ENCODE measurements at regions not wholly inside any gene's neighbourhood (a gene's known extent, or its start where the extent isn't known, plus 50 kb on each side); places are given as distances from the start of the nearest gene placed in this dataset.
A peak's percentile ranks its signal among the peaks of the same experiment; 100 is the strongest.
"Not testable (repeated sequence)": the region's sequence is repeated elsewhere in the genome, so short reads cannot be mapped to it uniquely, and the experiment has no call there.

- no peak for DNase-seq
Measured at GRCh38 chr22:49357661-49358440, 469.8 kb downstream of the BRD1 start.

DNA sequence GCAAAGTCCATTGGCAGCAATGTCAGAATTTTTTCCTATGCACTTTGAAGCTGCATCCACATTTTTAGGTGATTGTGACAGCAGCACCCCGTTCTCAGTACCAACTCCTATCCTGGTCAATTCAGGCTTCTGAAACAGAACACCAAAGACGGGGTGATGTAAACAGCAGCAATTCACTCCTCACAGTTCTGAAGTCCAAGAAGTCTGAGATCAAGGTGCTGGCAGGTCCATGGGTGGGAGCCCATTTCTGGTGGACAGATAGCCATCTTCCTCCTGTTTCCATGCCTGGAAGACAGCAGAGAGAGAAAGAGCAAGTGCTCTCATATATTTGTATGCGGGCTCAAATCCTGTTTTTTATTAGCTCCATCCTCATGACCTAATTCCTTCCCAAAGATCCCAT lies 471.2 kb downstream of the BRD1 start:
- DNase-seq: no peak

- no peak for DNase-seq
Measured at GRCh38 chr22:49355211-49355920, 472.3 kb downstream of the BRD1 start.

- DNase-seq: no peak
Measured at GRCh38 chr22:49354516-49355210, 473.0 kb downstream of the BRD1 start.

- no peak for DNase-seq
Measured at GRCh38 chr22:49353235-49353634, 474.4 kb downstream of the BRD1 start.

DNA sequence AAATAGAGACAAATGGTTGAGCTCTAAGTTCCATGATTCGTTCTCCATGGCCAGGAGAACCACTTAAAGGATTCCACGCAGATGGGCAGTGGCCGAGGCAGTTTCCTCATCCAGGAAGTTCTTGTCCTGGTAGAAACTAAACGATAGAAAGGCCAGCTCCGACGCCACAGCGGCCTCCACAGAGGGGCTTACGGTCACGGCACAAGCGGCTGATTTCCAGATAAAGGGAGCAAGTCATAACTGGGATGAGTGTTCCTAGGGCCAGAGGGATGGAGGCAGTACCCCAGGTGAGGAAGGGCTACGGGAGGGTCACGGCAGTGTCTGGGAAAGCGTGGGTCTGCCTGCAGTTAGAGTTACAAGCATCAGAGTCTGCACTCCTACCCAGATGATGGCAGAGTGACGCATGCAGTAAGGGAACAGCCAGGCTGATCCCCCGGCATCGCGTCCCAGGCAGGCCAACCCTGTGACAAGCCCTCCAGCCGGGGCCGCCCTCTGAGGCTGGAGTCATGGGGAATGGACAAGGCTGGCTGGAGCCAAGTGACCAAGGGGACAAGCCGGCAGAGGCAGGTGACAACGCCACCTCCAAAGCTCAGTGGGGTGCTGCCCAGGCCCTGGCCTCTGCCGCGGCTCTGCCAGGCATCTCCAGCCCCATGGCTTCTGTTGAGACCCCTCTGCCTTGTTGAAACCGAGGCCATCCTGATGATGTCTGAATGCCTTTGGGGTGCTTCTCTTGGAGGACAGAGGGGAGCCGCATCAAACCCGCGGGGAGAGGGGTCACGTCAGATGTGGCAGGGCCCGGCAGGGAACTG lies 475.1 kb downstream of the BRD1 start:
- DNase-seq: no peak

DNA sequence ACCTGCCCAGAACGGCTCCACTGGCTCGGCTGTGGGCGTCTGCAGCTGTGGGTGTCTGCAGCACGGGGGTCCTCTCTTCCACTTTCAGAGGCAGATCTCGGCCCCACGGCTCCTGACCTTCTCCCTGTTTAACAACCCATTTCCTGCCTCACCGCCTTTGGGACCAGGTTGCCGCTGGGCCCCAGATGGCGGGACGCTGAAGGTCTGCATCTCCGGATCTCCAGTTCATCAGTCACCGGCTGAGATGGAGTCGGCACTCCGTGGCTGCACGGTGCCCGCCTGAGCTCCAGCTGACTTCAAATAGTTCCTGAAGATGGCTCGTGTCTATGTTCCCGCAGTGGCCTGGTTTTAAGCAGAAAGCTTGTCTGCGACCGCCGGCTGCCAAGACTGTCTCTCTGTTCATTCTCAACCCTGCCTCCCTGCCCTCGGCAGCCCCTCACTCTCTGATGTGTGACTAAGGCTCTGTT lies 475.9 kb downstream of the BRD1 start:
- DNase-seq: no peak

GRCh38 chr22:49350441-49351121 lies 477.1 kb downstream of the BRD1 start:
- peak; percentile 10 for DNase-seq

DNA sequence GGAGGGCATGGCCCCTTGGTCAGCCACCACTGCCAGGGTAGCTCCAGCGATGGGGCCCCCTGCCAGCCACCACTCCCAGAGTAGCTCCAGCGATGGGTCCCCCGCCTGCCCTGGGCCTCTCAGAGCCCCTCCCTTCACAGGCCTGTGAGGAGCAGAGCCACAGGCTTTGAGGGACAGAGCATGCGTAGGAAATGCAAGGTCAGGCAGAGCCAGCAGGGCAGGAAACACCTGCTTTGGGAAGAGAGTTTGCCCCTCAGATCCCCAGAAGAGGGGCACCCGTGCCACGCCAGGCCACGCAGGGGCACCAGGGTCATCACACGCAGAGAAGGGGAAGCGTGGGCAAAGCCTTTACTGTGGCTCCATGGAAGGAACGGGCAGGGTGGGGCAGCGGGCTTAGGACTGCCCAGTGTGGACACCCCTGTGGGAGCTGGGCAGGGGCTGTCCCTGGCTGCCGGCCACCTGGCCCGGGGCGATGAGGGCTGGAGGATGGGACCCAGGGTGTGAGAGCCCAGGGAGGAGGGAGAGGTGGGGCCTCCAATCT lies 477.8 kb downstream of the BRD1 start:
- peak; percentile 28 for DNase-seq

GRCh38 chr22:49349181-49349835 lies 478.4 kb downstream of the BRD1 start:
- DNase-seq: peak; percentile 28

GRCh38 chr22:49348631-49349030 lies 479.0 kb downstream of the BRD1 start:
- DNase-seq: no peak

- DNase-seq: no peak
Measured at GRCh38 chr22:49347376-49347775, 480.3 kb downstream of the BRD1 start.

DNA sequence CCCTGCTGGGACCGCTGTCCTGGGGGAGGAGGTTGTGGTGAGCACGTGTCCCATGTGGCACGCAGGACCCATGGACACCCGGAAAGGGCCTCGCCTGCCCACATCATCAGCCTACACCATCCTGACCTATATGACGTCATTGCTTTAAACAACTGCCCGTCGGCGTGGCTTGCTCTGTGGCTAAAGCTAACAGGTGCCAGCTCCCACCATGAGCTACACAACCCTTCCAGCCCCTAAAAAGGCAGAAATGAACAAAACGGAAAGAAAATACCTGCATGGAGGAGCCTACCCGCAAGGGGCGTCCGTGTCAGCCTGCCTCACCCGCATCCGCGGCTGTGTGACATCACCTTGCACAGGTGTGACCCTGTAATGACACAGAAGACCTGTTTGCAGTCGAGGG lies 481.8 kb downstream of the BRD1 start:
- no peak for DNase-seq

DNA sequence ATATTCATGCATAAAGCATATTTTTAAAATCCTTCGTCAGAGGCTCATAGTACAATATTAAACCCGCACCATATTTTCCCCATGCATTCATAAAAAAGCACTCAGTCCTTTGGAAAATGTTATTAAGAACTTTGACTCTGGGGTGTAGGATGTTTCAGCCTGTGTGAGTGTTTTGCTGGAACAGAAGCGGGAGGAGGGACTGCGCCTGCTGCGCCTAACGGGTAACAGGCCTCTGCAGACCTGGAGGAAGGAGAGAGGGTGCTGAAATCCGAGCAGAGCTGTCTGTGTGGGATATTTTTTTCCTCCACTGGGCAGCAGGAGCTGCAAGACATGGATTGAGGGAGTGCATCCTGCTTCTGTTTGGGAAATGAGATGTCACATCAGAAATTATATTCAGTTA lies 483.0 kb downstream of the BRD1 start:
- DNase-seq: no peak

DNA sequence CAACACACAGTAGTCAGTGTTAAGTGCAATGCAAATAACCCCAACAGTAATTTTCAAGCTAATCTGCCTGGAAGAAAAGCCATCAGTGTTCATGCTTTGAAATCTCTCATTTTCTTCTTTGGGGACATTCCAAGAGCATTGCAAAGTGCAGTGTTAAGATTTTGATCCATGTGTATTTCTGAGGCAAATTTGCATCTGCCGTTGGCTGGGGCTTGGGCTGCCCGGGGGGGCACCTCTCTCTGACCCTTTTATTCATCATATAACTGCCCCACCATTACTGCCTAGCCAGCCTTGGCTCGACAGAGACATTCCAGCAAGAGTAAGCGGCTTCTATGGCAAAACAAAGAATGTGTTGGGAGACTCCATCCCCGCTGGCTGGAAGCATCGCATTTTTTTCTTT lies 483.5 kb downstream of the BRD1 start:
- DNase-seq: no peak

GRCh38 chr22:49340406-49340805 lies 487.3 kb downstream of the BRD1 start:
- DNase-seq: no peak

DNA sequence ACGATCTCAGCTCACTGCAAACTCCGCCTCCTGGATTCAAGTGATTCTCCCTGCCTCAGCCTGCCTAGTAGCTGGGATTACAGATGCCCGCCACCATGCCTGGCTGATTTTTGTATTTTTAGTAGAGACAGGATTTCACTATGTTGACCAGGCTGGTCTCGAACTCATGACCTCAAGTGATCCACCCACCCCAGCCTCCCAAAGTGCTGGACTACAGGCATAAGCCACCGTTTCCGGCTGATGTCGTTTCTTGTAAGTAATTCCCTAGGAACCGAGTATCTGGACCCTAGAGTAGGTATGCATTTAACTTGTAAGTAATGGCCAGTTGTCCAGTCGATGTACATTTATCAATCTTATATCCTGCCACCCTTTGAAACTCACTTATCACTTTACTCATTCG lies 491.2 kb downstream of the BRD1 start:
- not testable (repeated sequence) for DNase-seq

- DNase-seq: no peak
Measured at GRCh38 chr22:49334976-49335375, 492.7 kb downstream of the BRD1 start.

DNA sequence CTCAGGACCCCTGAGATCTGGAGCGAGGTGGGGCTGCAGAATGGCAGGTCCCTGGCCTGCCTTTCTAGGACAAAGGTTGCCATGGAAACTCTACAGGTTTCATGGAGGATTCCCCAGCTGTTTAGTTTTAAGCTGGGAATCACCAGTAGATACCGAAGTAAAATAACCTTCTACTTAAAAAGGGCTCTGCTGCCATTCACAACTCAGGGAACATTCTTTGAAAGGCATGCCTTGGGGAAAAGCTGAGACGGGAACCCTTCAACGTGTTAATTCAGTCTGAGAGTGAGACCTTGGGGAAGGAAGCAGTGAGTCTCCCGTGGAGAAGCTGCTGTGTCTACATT lies 493.3 kb downstream of the BRD1 start:
- peak; percentile 19 for DNase-seq

DNA sequence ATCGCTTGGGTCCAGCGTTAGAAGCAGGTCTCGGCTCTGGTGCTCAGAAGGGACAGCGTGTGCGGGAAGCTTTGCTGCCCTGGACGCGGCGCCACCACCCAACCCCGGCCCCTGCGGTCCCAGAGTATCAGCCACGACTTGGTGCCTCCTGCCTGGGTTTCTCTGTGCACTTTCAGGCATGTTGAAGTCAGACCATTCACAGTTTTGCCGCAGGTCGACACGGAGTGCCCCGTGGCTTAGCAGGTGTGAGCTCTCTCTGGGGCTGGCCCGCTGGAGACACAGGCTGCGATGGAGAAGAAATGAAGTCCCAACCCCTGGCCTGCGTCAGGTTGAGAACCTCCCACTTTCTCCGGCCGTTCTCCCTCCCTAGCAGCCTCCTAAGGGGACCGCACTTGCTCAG lies 494.5 kb downstream of the BRD1 start:
- DNase-seq: no peak

GRCh38 chr22:49332691-49333090 lies 495.0 kb downstream of the BRD1 start:
- DNase-seq: no peak

DNA sequence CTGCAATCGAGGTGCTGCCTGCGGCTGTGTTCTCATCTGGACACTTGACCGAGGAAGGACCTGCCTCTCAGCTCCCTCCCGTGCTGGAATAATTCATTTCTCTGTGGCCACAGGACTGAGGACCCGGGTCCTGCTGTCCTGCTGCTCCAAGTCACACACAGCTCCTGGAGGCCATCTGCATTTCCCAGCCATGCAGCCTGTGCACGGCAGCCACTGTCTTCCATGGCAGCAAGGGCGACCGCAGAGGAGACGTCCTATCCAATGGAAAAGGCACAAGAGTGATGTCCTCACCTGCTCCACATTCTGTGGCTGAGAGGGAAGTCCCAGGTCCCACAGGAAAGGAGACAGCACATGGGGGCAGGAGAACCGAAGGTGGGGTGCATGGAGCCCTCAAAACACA lies 495.8 kb downstream of the BRD1 start:
- DNase-seq: no peak

All from NCI-H345 (cell line).